B cell (primary cell): ENCODE measurements at regions not wholly inside any gene's neighbourhood (a gene's known extent, or its start where the extent isn't known, plus 50 kb on each side); places are given as distances from the start of the nearest gene placed in this dataset.

ENCODE experiments used
- ATAC-seq: fragments of 200-7000 bp; cut with Tn5 transposase; one replicate; pipeline ENCODE4 v1.10.0; 2021; ENCODE audit warnings: low read depth, mild to moderate bottlenecking, moderate number of reproducible peaks, moderate library complexity
- CTCF ChIA-PET: fragments of 350-600 bp; sonication (Branson Sonifier 250); formaldehyde crosslinking; loops from one replicate; lab custom pipeline; 2021; ENCODE audit warnings: antibody characterized with exemption, inconsistent platforms; lab: Charles Lee
- POLR2A ChIA-PET: fragments of 350-600 bp; sonication (Branson Sonifier 250); formaldehyde crosslinking; loops from one replicate; lab custom pipeline; 2021; ENCODE audit warnings: antibody characterized with exemption; lab: Charles Lee
- DNase-seq: peaks from one replicate; pipeline ENCODE4 v3.0.0; 2013
- H2AFZ ChIP-seq: 2 replicates; pipeline ENCODE4 v1.6.1; 2012; ENCODE audit warnings: mild to moderate bottlenecking, low read depth, low read length; ENCODE audit not compliant: insufficient read depth, poor library complexity, severe bottlenecking
- H3K27ac ChIP-seq, 2 donors: 1 replicate in 1 of 2; 2 replicates in 1 of 2; pipeline ENCODE4 v1.5.1; 2012 to 2013; ENCODE audit warnings: low read length in 2 of 2, mild to moderate bottlenecking in 2 of 2, moderate library complexity in 1 of 2
- H3K27me3 ChIP-seq, 4 experiments: fragments of 200-600 bp in 1 of 4; sonication (generic) in 1 of 4; replicated peaks in 1 of 4; 1 replicate in 2 of 4; 2 replicates in 2 of 4; pipeline versions ENCODE4 v1.6.1 to v1.7.0; 2013 to 2016; ENCODE audit warnings: low read length in 3 of 4, mild to moderate bottlenecking in 2 of 4, mixed read lengths in 1 of 4, moderate library complexity in 1 of 4; ENCODE audit not compliant: insufficient read depth in 4 of 4, control insufficient read depth in 3 of 4; ENCODE audit errors: control extremely low read depth in 1 of 4
- H3K36me3 ChIP-seq, 2 experiments: replicated peaks in 1 of 2; 1 replicate in 1 of 2; 2 replicates in 1 of 2; pipeline versions ENCODE4 v1.6.1 to v1.7.1; 2013; ENCODE audit warnings: low read length in 1 of 2; ENCODE audit not compliant: insufficient read depth in 2 of 2, control insufficient read depth in 1 of 2; ENCODE audit errors: control extremely low read depth in 1 of 2, extremely low read depth in 1 of 2
- H3K4me1 ChIP-seq, 2 donors: fragments of 200-600 bp in 1 of 2; sonication (generic) in 1 of 2; 1 replicate in 1 of 2; 2 replicates in 1 of 2; pipeline versions ENCODE4 v1.5.1 to v1.6.1; 2013 to 2017; ENCODE audit warnings: low read length in 2 of 2; ENCODE audit not compliant: control insufficient read depth in 2 of 2, insufficient read depth in 2 of 2
- H3K4me2 ChIP-seq: replicated peaks from 2 replicates; pipeline ENCODE3; 2012; ENCODE audit warnings: mild to moderate bottlenecking, low read depth, low read length; ENCODE audit not compliant: poor library complexity, severe bottlenecking
- H3K4me3 ChIP-seq, 5 experiments: fragments of 200-600 bp in 1 of 5; sonication (generic) in 1 of 5; 1 replicate in 3 of 5; 2 replicates in 2 of 5; pipeline versions ENCODE4 v1.5.1 to v1.7.0; 2011 to 2016; ENCODE audit warnings: low read length in 4 of 5, mild to moderate bottlenecking in 4 of 5, low read depth in 2 of 5, control low read depth in 1 of 5, moderate library complexity in 1 of 5; ENCODE audit not compliant: insufficient read depth in 1 of 5; ENCODE audit errors: control extremely low read depth in 1 of 5, extremely low read depth in 1 of 5
- H3K79me2 ChIP-seq: fragments of 200-600 bp; sonication (generic); one replicate; pipeline ENCODE4 v1.6.0; 2016; ENCODE audit warnings: low read length; ENCODE audit not compliant: control insufficient read depth, insufficient read depth
- H3K9ac ChIP-seq: fragments of 200-600 bp; sonication (generic); 2 replicates; pipeline ENCODE4 v1.6.1; 2017; ENCODE audit warnings: mild to moderate bottlenecking, low read length, moderate library complexity
- H3K9me3 ChIP-seq, 3 donors: one replicate each; pipeline versions ENCODE4 v1.6.1 to v1.7.1; 2013; ENCODE audit warnings: low read length in 2 of 3; ENCODE audit not compliant: control insufficient read depth in 2 of 3, insufficient read depth in 1 of 3; ENCODE audit errors: control extremely low read depth in 1 of 3
- H4K20me1 ChIP-seq: 2 replicates; pipeline ENCODE4 v1.6.0; 2012; ENCODE audit warnings: mild to moderate bottlenecking, low read length; ENCODE audit not compliant: insufficient read depth, control insufficient read depth, poor library complexity, severe bottlenecking
- H3K27ac Mint-ChIP-seq: one replicate; pipeline ENCODE4 v1.8.0; 2021; ENCODE audit warnings: mixed read lengths
- H3K27me3 Mint-ChIP-seq: one replicate; pipeline ENCODE4 v1.8.0; 2021; ENCODE audit warnings: mixed read lengths
- H3K4me1 Mint-ChIP-seq: one replicate; pipeline ENCODE4 v1.8.0; 2021; ENCODE audit warnings: mixed read lengths
- H3K4me3 Mint-ChIP-seq: one replicate; pipeline ENCODE4 v1.8.0; 2021; ENCODE audit warnings: mixed read lengths
- H3K9me3 Mint-ChIP-seq: one replicate; pipeline ENCODE4 v1.8.0; 2022; ENCODE audit warnings: mixed read lengths; ENCODE audit not compliant: insufficient read depth
- CTCF ChIP-seq: fragments of 200-600 bp; IDR thresholded peaks from one replicate; pipeline ENCODE4 v1.8.0; 2022; ENCODE audit warnings: antibody characterized with exemption, mild to moderate bottlenecking
- EZH2 ChIP-seq: IDR thresholded peaks from 2 replicates; pipeline ENCODE4 v1.6.1; 2012; ENCODE audit warnings: borderline replicate concordance, low read depth, mild to moderate bottlenecking, moderate library complexity, low read length; ENCODE audit not compliant: insufficient read depth, poor library complexity, severe bottlenecking
- WGBS: methylation state at CpG from one replicate; pipeline ENCODE4 v1.1.5; 2013; ENCODE audit warnings: missing lambda C conversion rate; ENCODE audit not compliant: insufficient coverage; 5-methylcytosine and 5-hydroxymethylcytosine counted together
- intact Hi-C: fragments of 100-400 bp; cut with micrococcal nuclease; formaldehyde crosslinking; loops from one replicate; pipeline ENCODE4 v1.10.0; 2022

- ATAC-seq (no peak), DNase-seq (no peak)
- CTCF ChIA-PET: no interaction called here
- no peak for TF ChIP-seq EZH2
- no peak for TF ChIP-seq CTCF
- 86% methylated on average over 9 of the region's 10 CpGs for WGBS
- H3K79me2 ChIP-seq: no peaks in the 10 kb centered on the region
- no peak overlapping the region for H2AFZ ChIP-seq
- H3K4me2 ChIP-seq: no peak overlapping the region
- no peaks in the 10 kb centered on the region for H3K9me3 Mint-ChIP-seq
- no peak overlapping the region for H3K4me3 Mint-ChIP-seq
- no peaks in the 10 kb centered on the region for H4K20me1 ChIP-seq
- no peaks in the 10 kb centered on the region for H3K4me1 ChIP-seq
- no peaks in the 10 kb centered on the region for H3K36me3 ChIP-seq
- intact Hi-C loops: no loop called here
- H3K27me3 Mint-ChIP-seq: peaks cover 26% of the 10 kb centered on the region
- no peak overlapping the region for H3K27ac Mint-ChIP-seq
- no peak overlapping the region for H3K27ac ChIP-seq
- no peak overlapping the region for H3K9ac ChIP-seq
- H3K4me1 Mint-ChIP-seq: no peaks in the 10 kb centered on the region
- H3K27me3 ChIP-seq: peaks cover 0 to 7% (median 0%) of the 10 kb centered on the region in 4 experiments
- H3K9me3 ChIP-seq: no peaks in the 10 kb centered on the region
- no peak overlapping the region for H3K4me3 ChIP-seq
- POLR2A ChIA-PET: no interaction called here
Measured at GRCh38 chr10:6819301-6819700, 239.2 kb upstream of the PRKCQ start.

GRCh38 chr10:6817770-6818169 lies 237.7 kb upstream of the PRKCQ start:
- H3K27me3 ChIP-seq: peaks cover 0 to 7% (median 2%) of the 10 kb centered on the region in 4 experiments
- no CpG with 5 or more reads among the region's 4 CpGs for WGBS
- H3K36me3 ChIP-seq: no peaks in the 10 kb centered on the region
- no peak overlapping the region for H3K4me3 ChIP-seq
- no peaks in the 10 kb centered on the region for H3K4me1 Mint-ChIP-seq
- H3K9me3 ChIP-seq: no peaks in the 10 kb centered on the region
- TF ChIP-seq EZH2: no peak
- TF ChIP-seq CTCF: no peak
- ChIA-PET CTCF (interaction anchor here (0.6 kb wide), 1 partner anchor 103 kb away, joined by 3 read pairs; no protein-coding TSS in a partner anchor), POLR2A (no interaction called here)
- H3K4me3 Mint-ChIP-seq: no peak overlapping the region
- no peak overlapping the region for H3K4me2 ChIP-seq
- no peaks in the 10 kb centered on the region for H3K4me1 ChIP-seq
- no peaks in the 10 kb centered on the region for H3K9me3 Mint-ChIP-seq
- intact Hi-C loops: no loop called here
- H3K27ac Mint-ChIP-seq: no peak overlapping the region
- H3K27ac ChIP-seq: no peak overlapping the region
- no peak for ATAC-seq
- no peak overlapping the region for H2AFZ ChIP-seq
- no peak for DNase-seq
- no peaks in the 10 kb centered on the region for H3K79me2 ChIP-seq
- peaks cover 27% of the 10 kb centered on the region for H3K27me3 Mint-ChIP-seq
- no peaks in the 10 kb centered on the region for H4K20me1 ChIP-seq
- no peak overlapping the region for H3K9ac ChIP-seq
